Activated T-helper 1 cell treated with anti-CD3 and anti-CD28 coated beads, Interleukin-12 subunit alpha, Interleukin-12 subunit beta, Interleukin-2, Interleukin-4 antibody, amounts not matched to agents 30 ng/mL and 10 ng/mL and 1 ng/mL, durations not matched to agents 14 hours and 24 hours and 36 hours (primary cell): ENCODE measurements at regions not wholly inside any gene's neighbourhood (a gene's known extent, or its start where the extent isn't known, plus 50 kb on each side); places are given as distances from the start of the nearest gene placed in this dataset.

Source experiments
- DNase-seq: peaks from one replicate; pipeline ENCODE4 v3.0.0; 2021; ENCODE audit warnings: low spot score
- H3K27ac Mint-ChIP-seq: one replicate; pipeline ENCODE4 v1.8.0; 2021; ENCODE audit warnings: mild to moderate bottlenecking, mixed read lengths
- H3K27me3 Mint-ChIP-seq: one replicate; pipeline ENCODE4 v1.8.0; 2022; ENCODE audit warnings: mild to moderate bottlenecking, moderate library complexity, mixed read lengths; ENCODE audit not compliant: insufficient read depth
- H3K36me3 Mint-ChIP-seq: one replicate; pipeline ENCODE4 v1.8.0; 2021; ENCODE audit warnings: low read depth, mixed read lengths
- H3K4me1 Mint-ChIP-seq: one replicate; pipeline ENCODE4 v1.8.0; 2021; ENCODE audit warnings: low read depth, mixed read lengths
- H3K4me3 Mint-ChIP-seq: one replicate; pipeline ENCODE4 v1.8.0; 2021; ENCODE audit warnings: mild to moderate bottlenecking, moderate library complexity, mixed read lengths
- H3K9me3 Mint-ChIP-seq: one replicate; pipeline ENCODE4 v1.8.0; 2021; ENCODE audit warnings: mixed read lengths
- intact Hi-C: fragments of 100-400 bp; cut with micrococcal nuclease; formaldehyde crosslinking; loops from one replicate; pipeline ENCODE4 v1.15.1; 2024

- Mint-ChIP-seq H3K36me3 (no peaks in the 10 kb centered on the region), H3K27ac (no peak overlapping the region), H3K27me3 (no peaks in the 10 kb centered on the region), H3K4me1 (no peaks in the 10 kb centered on the region), H3K4me3 (no peak overlapping the region), H3K9me3 (no peaks in the 10 kb centered on the region)
- intact Hi-C loops = loop anchor here (10.0 kb wide), 1 partner anchor 555 kb away; no protein-coding TSS in a partner anchor
- DNase-seq = no peak
These were observed 533.7 kb upstream of the ATP11B start for GRCh38 chr3:182259579-182259978.

DNA sequence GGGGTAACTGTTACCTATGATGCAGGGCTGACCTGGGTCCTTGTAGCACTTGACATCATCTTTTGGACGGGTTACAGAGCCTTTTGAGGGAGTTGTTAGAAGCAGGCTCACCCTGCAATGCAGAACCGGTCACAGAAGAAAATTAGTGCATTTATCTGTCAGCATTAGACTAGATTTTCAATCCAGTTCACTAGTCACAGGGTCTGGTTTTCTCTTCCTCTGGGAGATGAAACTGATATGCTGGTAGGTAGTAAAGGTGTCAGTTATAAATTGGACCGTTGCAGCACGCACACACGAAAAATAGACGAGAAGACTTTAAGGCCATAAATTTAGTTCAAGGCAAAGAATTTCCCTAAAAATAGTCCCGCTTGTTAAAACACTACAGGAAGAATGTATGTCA lies 532.3 kb upstream of the ATP11B start:
- no peaks in the 10 kb centered on the region for H3K27me3 Mint-ChIP-seq
- intact Hi-C loops = no loop called here

DNA sequence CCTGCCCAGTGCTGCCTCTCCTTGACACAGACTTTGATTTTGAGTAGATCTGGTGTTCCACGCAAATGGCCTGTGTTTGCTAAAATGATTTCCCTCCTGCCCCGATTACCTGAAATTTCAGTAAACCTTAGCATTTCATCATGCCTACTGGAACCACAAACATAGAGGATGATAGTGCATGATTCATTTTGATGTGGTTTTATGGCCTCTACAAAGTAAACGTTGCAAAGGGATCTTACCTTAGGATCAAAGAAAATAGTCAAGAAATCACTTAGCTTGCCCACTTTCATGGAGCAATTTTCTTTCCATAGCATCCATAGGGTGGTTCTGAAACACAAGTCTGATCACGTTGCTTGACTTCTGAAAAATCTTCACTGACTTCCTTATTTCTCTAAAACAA lies 524.6 kb upstream of the ATP11B start:
- Mint-ChIP-seq H3K27ac (no peak overlapping the region), H3K4me3 (no peak overlapping the region), H3K27me3 (peaks cover 2% of the 10 kb centered on the region), H3K4me1 (no peaks in the 10 kb centered on the region), H3K9me3 (no peaks in the 10 kb centered on the region), H3K36me3 (no peaks in the 10 kb centered on the region)
- intact Hi-C loops = no loop called here
- DNase-seq = no peak

More for the DNA sequence above, 532.3 kb upstream of the ATP11B start:
- no peaks in the 10 kb centered on the region for H3K4me1 Mint-ChIP-seq
- no peak overlapping the region for H3K27ac Mint-ChIP-seq
- H3K9me3 Mint-ChIP-seq = no peaks in the 10 kb centered on the region
- H3K4me3 Mint-ChIP-seq = no peak overlapping the region
- no peak for DNase-seq
- H3K36me3 Mint-ChIP-seq = no peaks in the 10 kb centered on the region

- Mint-ChIP-seq H3K27ac (no peak overlapping the region), H3K36me3 (no peaks in the 10 kb centered on the region), H3K4me3 (no peak overlapping the region), H3K4me1 (no peaks in the 10 kb centered on the region), H3K27me3 (no peaks in the 10 kb centered on the region), H3K9me3 (no peaks in the 10 kb centered on the region)
- intact Hi-C loops = no loop called here
- DNase-seq = no peak
These were observed 516.8 kb upstream of the ATP11B start for GRCh38 chr3:182276512-182276911.

- intact Hi-C loops = no loop called here
- no peaks in the 10 kb centered on the region for H3K9me3 Mint-ChIP-seq
- no peaks in the 10 kb centered on the region for H3K4me1 Mint-ChIP-seq
- no peak for DNase-seq
- H3K27me3 Mint-ChIP-seq = peaks cover 2% of the 10 kb centered on the region
- H3K4me3 Mint-ChIP-seq = no peak overlapping the region
- H3K36me3 Mint-ChIP-seq = no peaks in the 10 kb centered on the region
- H3K27ac Mint-ChIP-seq = no peak overlapping the region
These were observed 508.5 kb upstream of the ATP11B start for GRCh38 chr3:182284793-182285192.

GRCh38 chr3:182292591-182292990 lies 500.7 kb upstream of the ATP11B start:
- Mint-ChIP-seq H3K9me3 (no peaks in the 10 kb centered on the region), H3K4me1 (no peaks in the 10 kb centered on the region), H3K27me3 (peaks cover 2% of the 10 kb centered on the region), H3K27ac (no peak overlapping the region), H3K36me3 (no peaks in the 10 kb centered on the region), H3K4me3 (no peak overlapping the region)
- intact Hi-C loops = no loop called here
- no peak for DNase-seq

GRCh38 chr3:182294256-182294655 lies 499.0 kb upstream of the ATP11B start:
- H3K4me3 Mint-ChIP-seq = no peak overlapping the region
- H3K4me1 Mint-ChIP-seq = no peaks in the 10 kb centered on the region
- H3K36me3 Mint-ChIP-seq = no peaks in the 10 kb centered on the region
- H3K9me3 Mint-ChIP-seq = no peaks in the 10 kb centered on the region
- no peak overlapping the region for H3K27ac Mint-ChIP-seq
- no peak for DNase-seq
- intact Hi-C loops = no loop called here
- peaks cover 2% of the 10 kb centered on the region for H3K27me3 Mint-ChIP-seq

DNA sequence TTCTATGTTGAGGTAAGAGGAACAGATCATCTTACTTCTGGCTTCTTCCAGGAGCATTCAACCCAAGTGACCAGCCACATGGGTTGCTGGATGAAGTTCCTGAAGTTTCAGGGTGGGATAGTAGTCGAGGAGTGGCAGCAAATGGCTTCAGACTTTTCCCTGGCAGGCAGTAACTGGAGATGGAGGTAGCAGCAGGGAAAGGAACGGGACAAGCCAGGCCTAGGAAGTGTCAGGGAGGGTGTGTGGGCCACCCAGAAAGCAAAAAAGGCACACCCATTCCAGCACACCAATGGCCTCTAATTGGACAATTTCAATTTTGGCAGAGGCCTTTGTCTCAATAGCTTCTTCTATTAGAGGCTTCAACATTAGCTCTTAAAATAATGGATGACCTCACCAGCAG lies 498.6 kb upstream of the ATP11B start:
- Mint-ChIP-seq H3K4me3 (no peak overlapping the region), H3K9me3 (no peaks in the 10 kb centered on the region), H3K36me3 (no peaks in the 10 kb centered on the region), H3K27ac (no peak overlapping the region), H3K27me3 (peaks cover 2% of the 10 kb centered on the region), H3K4me1 (no peaks in the 10 kb centered on the region)
- intact Hi-C loops = no loop called here
- no peak for DNase-seq

DNA sequence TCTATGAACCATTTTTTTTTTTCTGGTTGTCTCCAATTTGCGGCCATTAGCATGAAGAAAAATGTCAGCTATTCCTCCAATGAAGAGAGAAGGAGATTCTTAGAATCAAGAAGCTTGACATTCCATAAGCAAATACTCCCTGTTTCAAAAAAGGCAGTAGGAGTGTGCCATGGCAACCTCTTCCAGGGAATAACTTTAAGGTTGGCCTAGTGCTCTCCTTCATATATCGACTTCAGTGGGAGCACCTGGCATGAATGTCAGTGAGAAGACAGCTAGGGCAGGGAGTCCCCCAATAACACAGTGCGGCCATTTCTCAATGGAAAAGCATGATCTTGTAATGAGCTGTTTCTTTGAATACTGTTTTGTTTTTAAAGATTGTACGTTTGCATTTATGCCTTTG lies 493.0 kb upstream of the ATP11B start:
- intact Hi-C loops = no loop called here
- no peak for DNase-seq
- H3K4me3 Mint-ChIP-seq = no peak overlapping the region

DNA sequence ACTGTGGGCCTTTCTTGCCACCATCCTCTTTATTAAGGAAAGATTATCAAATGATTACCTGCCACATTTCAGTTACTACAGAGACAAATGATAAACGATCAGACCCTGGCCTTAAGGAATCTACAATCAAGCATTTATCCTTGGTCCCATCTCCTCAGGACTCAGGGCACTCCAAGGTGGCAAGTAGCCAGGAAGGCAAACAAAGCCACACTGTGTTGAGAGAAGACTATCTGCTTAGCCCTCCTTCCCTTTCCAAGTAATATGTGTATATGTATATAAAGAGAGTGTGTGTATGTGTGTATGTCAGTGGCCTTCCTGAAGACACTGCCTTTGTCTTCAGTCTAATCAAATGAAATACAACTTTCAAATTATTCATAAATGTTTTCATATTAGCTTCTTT lies 490.1 kb upstream of the ATP11B start:
- no peak overlapping the region for H3K27ac Mint-ChIP-seq
- H3K4me3 Mint-ChIP-seq = no peak overlapping the region
- DNase-seq = no peak
- no peaks in the 10 kb centered on the region for H3K36me3 Mint-ChIP-seq
- H3K9me3 Mint-ChIP-seq = no peaks in the 10 kb centered on the region
- no peaks in the 10 kb centered on the region for H3K27me3 Mint-ChIP-seq
- no peaks in the 10 kb centered on the region for H3K4me1 Mint-ChIP-seq
- intact Hi-C loops = no loop called here

More for the DNA sequence above, 493.0 kb upstream of the ATP11B start:
- no peaks in the 10 kb centered on the region for H3K4me1 Mint-ChIP-seq
- no peaks in the 10 kb centered on the region for H3K27me3 Mint-ChIP-seq
- H3K9me3 Mint-ChIP-seq = no peaks in the 10 kb centered on the region
- no peaks in the 10 kb centered on the region for H3K36me3 Mint-ChIP-seq
- H3K27ac Mint-ChIP-seq = no peak overlapping the region

DNA sequence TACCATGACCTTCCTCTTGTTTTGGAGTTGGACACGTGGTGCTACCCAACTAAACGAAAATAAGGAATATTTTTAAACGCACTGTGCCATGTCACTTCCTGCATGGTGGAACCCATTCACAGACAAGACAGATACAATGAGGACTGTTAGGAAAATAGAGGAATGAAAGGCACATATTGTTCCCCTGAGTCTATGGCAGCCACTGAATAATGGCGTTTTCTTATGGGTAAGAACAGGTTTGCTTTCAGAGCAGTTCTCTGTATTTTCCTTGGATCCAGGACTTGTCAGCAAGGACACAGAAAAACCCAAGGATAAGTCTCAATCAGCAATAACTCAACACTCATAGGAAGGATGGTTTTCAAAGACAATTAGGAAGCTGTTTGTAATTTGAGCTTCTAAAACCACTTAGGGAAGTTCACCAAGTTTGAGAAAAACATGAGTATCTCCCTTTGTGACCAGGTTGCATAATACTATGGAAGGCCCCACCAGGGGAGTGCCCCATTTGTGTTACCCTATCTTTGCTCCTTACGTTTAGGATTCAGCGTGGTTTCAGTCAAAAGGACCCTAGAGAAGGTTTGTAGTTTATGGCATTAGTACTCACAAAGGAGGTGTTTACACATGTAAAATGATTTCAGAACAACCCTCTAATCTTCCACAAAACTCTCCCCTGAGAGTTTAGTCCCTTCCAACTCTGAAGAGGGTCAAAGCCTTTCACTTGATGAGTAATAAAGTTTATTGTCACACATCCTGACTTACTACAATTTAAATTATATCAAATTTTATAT lies 487.2 kb upstream of the ATP11B start:
- Mint-ChIP-seq H3K4me1 (no peaks in the 10 kb centered on the region), H3K36me3 (no peaks in the 10 kb centered on the region), H3K9me3 (no peaks in the 10 kb centered on the region), H3K27ac (no peak overlapping the region), H3K27me3 (no peaks in the 10 kb centered on the region), H3K4me3 (no peak overlapping the region)
- intact Hi-C loops = no loop called here
- DNase-seq = no peak

GRCh38 chr3:182308328-182308727 lies 485.0 kb upstream of the ATP11B start:
- Mint-ChIP-seq H3K27me3 (no peaks in the 10 kb centered on the region), H3K9me3 (peaks cover 1% of the 10 kb centered on the region), H3K27ac (no peak overlapping the region), H3K4me3 (no peak overlapping the region), H3K36me3 (no peaks in the 10 kb centered on the region), H3K4me1 (no peaks in the 10 kb centered on the region)
- no peak for DNase-seq
- intact Hi-C loops = no loop called here

- Mint-ChIP-seq H3K36me3 (no peaks in the 10 kb centered on the region), H3K4me3 (no peak overlapping the region), H3K27ac (no peak overlapping the region), H3K4me1 (no peaks in the 10 kb centered on the region), H3K27me3 (no peaks in the 10 kb centered on the region), H3K9me3 (peaks cover 3% of the 10 kb centered on the region)
- DNase-seq = no peak
- intact Hi-C loops = no loop called here
These were observed 484.2 kb upstream of the ATP11B start for GRCh38 chr3:182309120-182309519.

- no peak for DNase-seq
- H3K27ac Mint-ChIP-seq = no peak overlapping the region
- no peak overlapping the region for H3K4me3 Mint-ChIP-seq
- peaks cover 1% of the 10 kb centered on the region for H3K27me3 Mint-ChIP-seq
- intact Hi-C loops = no loop called here
- no peaks in the 10 kb centered on the region for H3K4me1 Mint-ChIP-seq
- H3K36me3 Mint-ChIP-seq = no peaks in the 10 kb centered on the region
- peaks cover 21% of the 10 kb centered on the region for H3K9me3 Mint-ChIP-seq
These were observed 478.0 kb upstream of the ATP11B start for GRCh38 chr3:182315313-182315712.
